Stimulated activated naive CD8-positive, alpha-beta T cell treated with anti-CD3 and anti-CD28 coated beads, Interleukin-15, Interleukin-2, amounts not matched to agents 100 ng/mL and 50 ng/mL, for 24 hours (primary cell): ENCODE measurements at regions not wholly inside any gene's neighbourhood (a gene's known extent, or its start where the extent isn't known, plus 50 kb on each side); places are given as distances from the start of the nearest gene placed in this dataset.

Experiments used
- H3K27ac Mint-ChIP-seq: one replicate; pipeline ENCODE4 v1.8.0; 2021; ENCODE audit warnings: mild to moderate bottlenecking, mixed read lengths
- H3K27me3 Mint-ChIP-seq: one replicate; pipeline ENCODE4 v1.8.0; 2021; ENCODE audit warnings: mixed read lengths
- H3K36me3 Mint-ChIP-seq: one replicate; pipeline ENCODE4 v1.8.0; 2021; ENCODE audit warnings: low read depth, mixed read lengths
- H3K4me1 Mint-ChIP-seq: one replicate; pipeline ENCODE4 v1.8.0; 2021; ENCODE audit warnings: low read depth, mixed read lengths
- H3K4me3 Mint-ChIP-seq: one replicate; pipeline ENCODE4 v1.8.0; 2021; ENCODE audit warnings: mild to moderate bottlenecking, mixed read lengths
- H3K9me3 Mint-ChIP-seq: one replicate; pipeline ENCODE4 v1.8.0; 2021; ENCODE audit warnings: mixed read lengths

GRCh38 chr14:32012062-32012461, 65.0 kb upstream of the ARHGAP5 start:
- H3K36me3 Mint-ChIP-seq: no peaks in the 10 kb centered on the region
- peaks cover 5% of the 10 kb centered on the region for H3K4me1 Mint-ChIP-seq
- no peaks in the 10 kb centered on the region for H3K27me3 Mint-ChIP-seq
- H3K27ac Mint-ChIP-seq: no peak overlapping the region
- no peak overlapping the region for H3K4me3 Mint-ChIP-seq
- no peaks in the 10 kb centered on the region for H3K9me3 Mint-ChIP-seq

- Mint-ChIP-seq H3K9me3 (no peaks in the 10 kb centered on the region), H3K27ac (peak overlapping the region; percentile 3), H3K4me1 (peaks cover 5% of the 10 kb centered on the region), H3K27me3 (no peaks in the 10 kb centered on the region), H3K4me3 (no peak overlapping the region), H3K36me3 (no peaks in the 10 kb centered on the region)
Observed at GRCh38 chr14:32012571-32012970, 64.5 kb upstream of the ARHGAP5 start.

DNA sequence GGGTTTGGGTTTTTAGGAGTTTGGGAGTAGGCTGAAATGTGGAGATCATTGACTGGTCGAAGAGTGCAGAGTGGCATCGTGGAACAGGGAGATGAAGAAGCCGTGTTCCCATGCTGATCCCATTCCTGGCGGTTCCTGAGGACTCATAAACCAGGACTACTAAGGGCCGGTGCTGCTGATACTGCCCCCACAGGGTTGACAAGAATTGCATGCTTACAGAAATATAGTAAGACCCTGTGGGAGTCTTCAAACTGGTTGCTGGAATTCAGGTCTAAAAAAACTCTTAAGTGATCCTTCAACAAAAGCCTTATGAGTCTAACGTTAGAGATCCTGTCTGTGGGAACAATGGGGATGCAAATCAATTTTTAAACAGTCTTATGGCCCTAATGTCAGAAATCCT, 64.0 kb upstream of the ARHGAP5 start:
- H3K27ac Mint-ChIP-seq: peak overlapping the region; percentile 3
- peaks cover 2% of the 10 kb centered on the region for H3K4me1 Mint-ChIP-seq
- no peaks in the 10 kb centered on the region for H3K9me3 Mint-ChIP-seq
- H3K36me3 Mint-ChIP-seq: no peaks in the 10 kb centered on the region
- peaks cover 3% of the 10 kb centered on the region for H3K27me3 Mint-ChIP-seq
- no peak overlapping the region for H3K4me3 Mint-ChIP-seq

GRCh38 chr14:32014057-32014456, 63.0 kb upstream of the ARHGAP5 start:
- H3K27me3 Mint-ChIP-seq: peaks cover 6% of the 10 kb centered on the region
- no peak overlapping the region for H3K4me3 Mint-ChIP-seq
- no peaks in the 10 kb centered on the region for H3K4me1 Mint-ChIP-seq
- no peaks in the 10 kb centered on the region for H3K36me3 Mint-ChIP-seq
- no peaks in the 10 kb centered on the region for H3K9me3 Mint-ChIP-seq
- H3K27ac Mint-ChIP-seq: no peak overlapping the region

- Mint-ChIP-seq H3K4me3 (no peak overlapping the region), H3K27me3 (peaks cover 8% of the 10 kb centered on the region), H3K27ac (no peak overlapping the region), H3K36me3 (no peaks in the 10 kb centered on the region), H3K4me1 (no peaks in the 10 kb centered on the region), H3K9me3 (no peaks in the 10 kb centered on the region)
Observed at GRCh38 chr14:32014498-32014897, 62.6 kb upstream of the ARHGAP5 start.

GRCh38 chr14:32015166-32015565, 61.9 kb upstream of the ARHGAP5 start:
- H3K9me3 Mint-ChIP-seq: no peaks in the 10 kb centered on the region
- H3K36me3 Mint-ChIP-seq: no peaks in the 10 kb centered on the region
- no peak overlapping the region for H3K4me3 Mint-ChIP-seq
- H3K27ac Mint-ChIP-seq: no peak overlapping the region
- H3K4me1 Mint-ChIP-seq: no peaks in the 10 kb centered on the region
- H3K27me3 Mint-ChIP-seq: peaks cover 8% of the 10 kb centered on the region

DNA sequence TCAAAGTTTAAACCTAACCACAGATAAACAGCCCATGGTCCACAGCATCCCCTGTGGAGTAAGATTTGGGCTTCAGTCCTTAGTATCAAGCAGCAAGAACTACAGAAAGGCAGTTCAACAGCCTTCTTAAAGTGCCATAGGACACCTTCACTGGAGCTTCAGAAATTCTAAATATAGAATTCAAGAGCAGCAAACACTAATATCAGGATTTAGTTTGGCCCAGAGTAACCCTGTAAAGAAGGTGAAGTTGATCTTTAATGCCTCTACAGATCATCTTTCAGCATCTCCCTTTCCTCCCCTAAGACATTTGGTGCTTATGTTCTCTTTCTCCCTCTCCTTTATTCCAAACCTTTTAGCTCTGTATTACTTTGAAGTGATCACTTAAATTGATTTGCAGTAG, 59.5 kb upstream of the ARHGAP5 start:
- Mint-ChIP-seq H3K4me3 (no peak overlapping the region), H3K4me1 (no peaks in the 10 kb centered on the region), H3K27me3 (peaks cover 8% of the 10 kb centered on the region), H3K36me3 (no peaks in the 10 kb centered on the region), H3K27ac (no peak overlapping the region), H3K9me3 (no peaks in the 10 kb centered on the region)

GRCh38 chr14:32018391-32019092, 58.6 kb upstream of the ARHGAP5 start:
- Mint-ChIP-seq H3K27ac (no peak overlapping the region), H3K4me3 (no peak overlapping the region), H3K9me3 (no peaks in the 10 kb centered on the region), H3K4me1 (no peaks in the 10 kb centered on the region), H3K36me3 (no peaks in the 10 kb centered on the region), H3K27me3 (peaks cover 8% of the 10 kb centered on the region)

- no peaks in the 10 kb centered on the region for H3K36me3 Mint-ChIP-seq
- H3K27me3 Mint-ChIP-seq: peaks cover 8% of the 10 kb centered on the region
- no peaks in the 10 kb centered on the region for H3K4me1 Mint-ChIP-seq
- no peaks in the 10 kb centered on the region for H3K9me3 Mint-ChIP-seq
- no peak overlapping the region for H3K4me3 Mint-ChIP-seq
- no peak overlapping the region for H3K27ac Mint-ChIP-seq
Observed at GRCh38 chr14:32019276-32019675, 57.8 kb upstream of the ARHGAP5 start.

GRCh38 chr14:32020882-32021281, 56.2 kb upstream of the ARHGAP5 start:
- Mint-ChIP-seq H3K27ac (no peak overlapping the region), H3K4me3 (no peak overlapping the region), H3K9me3 (no peaks in the 10 kb centered on the region), H3K27me3 (peaks cover 21% of the 10 kb centered on the region), H3K36me3 (no peaks in the 10 kb centered on the region), H3K4me1 (no peaks in the 10 kb centered on the region)

DNA sequence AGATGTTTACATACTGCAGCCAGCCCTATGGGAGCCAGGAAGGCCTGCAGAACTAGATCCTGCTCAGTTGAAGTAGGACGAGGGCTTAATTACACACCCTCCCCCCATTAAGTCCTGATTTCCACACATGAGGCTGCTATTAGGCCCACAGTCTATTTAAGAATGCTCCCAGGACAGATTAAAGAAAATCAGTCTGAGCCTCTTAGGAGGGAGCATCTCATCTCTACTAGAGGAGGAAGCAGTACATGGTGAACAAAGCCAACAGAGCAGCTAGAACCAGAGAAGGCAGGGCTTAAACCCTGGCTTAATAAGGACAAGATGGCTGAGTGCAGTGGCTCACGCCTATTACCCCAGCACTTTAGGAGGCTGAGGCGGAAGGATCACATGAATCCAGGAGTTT, 55.8 kb upstream of the ARHGAP5 start:
- H3K36me3 Mint-ChIP-seq: no peaks in the 10 kb centered on the region
- no peak overlapping the region for H3K4me3 Mint-ChIP-seq
- no peaks in the 10 kb centered on the region for H3K9me3 Mint-ChIP-seq
- no peak overlapping the region for H3K27ac Mint-ChIP-seq
- H3K27me3 Mint-ChIP-seq: peaks cover 25% of the 10 kb centered on the region
- H3K4me1 Mint-ChIP-seq: no peaks in the 10 kb centered on the region

GRCh38 chr14:32022525-32022924, 54.6 kb upstream of the ARHGAP5 start:
- H3K27ac Mint-ChIP-seq: no peak overlapping the region
- H3K4me1 Mint-ChIP-seq: no peaks in the 10 kb centered on the region
- peaks cover 25% of the 10 kb centered on the region for H3K27me3 Mint-ChIP-seq
- no peaks in the 10 kb centered on the region for H3K36me3 Mint-ChIP-seq
- no peak overlapping the region for H3K4me3 Mint-ChIP-seq
- H3K9me3 Mint-ChIP-seq: no peaks in the 10 kb centered on the region

DNA sequence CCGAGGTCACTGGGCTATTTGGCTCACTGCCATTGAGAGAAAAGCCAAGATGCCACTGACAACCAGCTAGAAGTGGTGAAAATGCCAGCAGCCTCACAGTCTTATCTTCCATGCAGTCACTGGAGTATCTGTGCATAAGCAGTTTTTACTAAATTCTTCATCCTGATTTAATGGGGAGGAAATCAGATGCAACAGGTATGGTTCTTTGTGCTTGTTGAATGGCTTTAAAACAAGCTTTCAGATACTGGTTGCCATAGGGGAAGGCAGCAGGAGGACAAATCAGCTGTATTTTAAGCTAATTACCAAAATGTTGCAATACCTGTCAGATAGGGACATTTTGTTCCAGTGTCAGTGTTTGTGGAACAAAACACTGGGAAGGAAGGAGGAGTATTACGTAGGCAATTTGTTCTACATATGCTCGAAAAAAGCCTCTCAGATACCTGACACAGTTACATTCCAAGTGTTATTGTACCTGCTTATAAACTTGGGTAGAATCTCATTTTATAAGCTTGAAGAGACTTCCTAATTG, 54.1 kb upstream of the ARHGAP5 start:
- H3K4me1 Mint-ChIP-seq: no peaks in the 10 kb centered on the region
- peaks cover 22% of the 10 kb centered on the region for H3K27me3 Mint-ChIP-seq
- H3K9me3 Mint-ChIP-seq: no peaks in the 10 kb centered on the region
- no peaks in the 10 kb centered on the region for H3K36me3 Mint-ChIP-seq
- no peak overlapping the region for H3K4me3 Mint-ChIP-seq
- H3K27ac Mint-ChIP-seq: no peak overlapping the region

DNA sequence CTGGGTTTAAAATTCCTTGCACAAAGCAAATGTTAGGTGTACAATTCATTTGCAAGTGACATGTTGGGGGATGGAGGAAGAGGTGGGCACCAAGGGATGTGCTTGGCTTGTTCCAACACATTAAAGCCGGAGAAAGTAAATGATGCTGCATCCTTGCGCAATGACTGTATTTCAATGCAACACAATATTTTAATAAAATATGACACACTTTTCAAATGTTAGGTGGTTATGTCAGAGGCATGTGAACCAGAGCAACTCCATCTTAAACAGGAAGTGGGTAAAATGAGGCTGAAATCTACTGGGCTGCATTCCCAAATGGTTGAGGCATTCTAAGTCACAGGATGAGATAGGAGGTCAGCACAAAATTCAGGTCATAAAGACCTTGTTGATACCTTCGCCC, 53.6 kb upstream of the ARHGAP5 start:
- H3K27me3 Mint-ChIP-seq: peaks cover 22% of the 10 kb centered on the region
- no peaks in the 10 kb centered on the region for H3K9me3 Mint-ChIP-seq
- no peak overlapping the region for H3K27ac Mint-ChIP-seq
- no peak overlapping the region for H3K4me3 Mint-ChIP-seq
- H3K36me3 Mint-ChIP-seq: no peaks in the 10 kb centered on the region
- H3K4me1 Mint-ChIP-seq: no peaks in the 10 kb centered on the region

- Mint-ChIP-seq H3K9me3 (no peaks in the 10 kb centered on the region), H3K27me3 (peaks cover 17% of the 10 kb centered on the region), H3K4me3 (no peak overlapping the region), H3K36me3 (no peaks in the 10 kb centered on the region), H3K27ac (no peak overlapping the region), H3K4me1 (no peaks in the 10 kb centered on the region)
Observed at GRCh38 chr14:32027255-32027939, 49.7 kb upstream of the ARHGAP5 start.
